K562 (cell line): ENCODE measurements at regions not wholly inside any gene's neighbourhood (a gene's known extent, or its start where the extent isn't known, plus 50 kb on each side); places are given as distances from the start of the nearest gene placed in this dataset.

ENCODE experiments used
- ATAC-seq: fragments of 200-7000 bp; cut with Tn5 transposase; 3 replicates; pipeline ENCODE4 v1.9.1; 2020; ENCODE audit warnings: moderate library complexity
- BruUV-seq: library from RNA; stranded (reverse); fragments of 400-500 nt; replicated peaks from 2 replicates; lab custom pipeline; 2021; lab: Mats Ljungman, UMichigan
- CTCF ChIA-PET: fragments of 300-600 bp; formaldehyde crosslinking; extraction: SDS; loops from one replicate; lab custom pipeline; 2021; ENCODE audit warnings: low intra/inter-chr PET ratio; lab: Yijun Ruan, JAX
- POLR2A ChIA-PET: fragments of 300-600, 350-650 bp; sonication (Branson Sonifier 250); formaldehyde crosslinking; extraction: SDS; loops from one replicate; lab custom pipeline; 2021; ENCODE audit warnings: antibody characterized with exemption, inconsistent platforms; lab: Yijun Ruan, JAX
- DNase-seq, 4 experiments: peaks; one replicate each; pipeline versions ENCODE4 v3.0.0 to v3.0.0-alpha.2; 2011 to 2018; ENCODE audit warnings: low spot score in 3 of 4, mixed read lengths in 3 of 4; ENCODE audit errors: extremely low read depth in 1 of 4
- FAIRE-seq: peaks from 2 replicates; lab custom pipeline; 2011; peaks lifted over from hg19 to GRCh38; lab: Jason Lieb, UNC
- H2AFZ ChIP-seq: 2 replicates; pipeline ENCODE4 v1.6.0; 2011; ENCODE audit warnings: low read depth, low read length, control low read depth, inconsistent platforms
- H3K27ac ChIP-seq: fragments of 200-600 bp; 3 replicates; pipeline ENCODE4 v1.8.0; 2011; ENCODE audit warnings: low read depth, mild to moderate bottlenecking, control low read depth, inconsistent platforms, low read length, moderate library complexity, mixed read lengths; ENCODE audit errors: extremely low read depth
- H3K27me3 ChIP-seq, 2 experiments: fragments of 300-600 bp in 1 of 2; 2 replicates in 1 of 2; 3 replicates in 1 of 2; pipeline versions ENCODE4 v1.6.0 to v1.8.0; 2011; ENCODE audit warnings: inconsistent platforms in 2 of 2, low read length in 2 of 2, mild to moderate bottlenecking in 1 of 2, mixed read lengths in 1 of 2, moderate library complexity in 1 of 2; ENCODE audit not compliant: control insufficient read depth in 2 of 2, insufficient read depth in 2 of 2
- H3K36me3 ChIP-seq: fragments of 300-600 bp; 3 replicates; pipeline ENCODE4 v1.8.0; 2011; ENCODE audit warnings: mild to moderate bottlenecking, low read length, inconsistent platforms; ENCODE audit not compliant: control insufficient read depth, insufficient read depth
- H3K4me1 ChIP-seq, 2 experiments: fragments of 200-600 bp in 1 of 2; replicated peaks in 1 of 2; 2 replicates in 1 of 2; 3 replicates in 1 of 2; pipeline versions ENCODE4 v1.5.1 to v1.8.0; 2011; ENCODE audit warnings: inconsistent platforms in 2 of 2, low read length in 2 of 2, mild to moderate bottlenecking in 1 of 2, mixed read lengths in 1 of 2, moderate library complexity in 1 of 2; ENCODE audit not compliant: control insufficient read depth in 2 of 2, insufficient read depth in 2 of 2
- H3K4me2 ChIP-seq: 2 replicates; pipeline ENCODE4 v1.6.1; 2011; ENCODE audit warnings: low read length, control low read depth, inconsistent platforms, mixed read lengths; ENCODE audit not compliant: insufficient read depth
- H3K4me3 ChIP-seq: fragments of 200-600 bp; sonication (generic), shearing (Covaris generic); 2 replicates; pipeline ENCODE4 v1.5.1; 2016; ENCODE audit warnings: control low read depth, inconsistent platforms
- H3K79me2 ChIP-seq: fragments of 200-600 bp; 3 replicates; pipeline ENCODE4 v1.8.0; 2011; ENCODE audit warnings: low read length, inconsistent platforms; ENCODE audit not compliant: control insufficient read depth, insufficient read depth
- H3K9ac ChIP-seq, 2 experiments: 2 replicates each; pipeline versions ENCODE4 v1.6.0 to v1.6.1; 2011; ENCODE audit warnings: low read depth in 2 of 2, low read length in 2 of 2, control low read depth in 1 of 2, inconsistent platforms in 1 of 2, mild to moderate bottlenecking in 1 of 2, mixed read lengths in 1 of 2; ENCODE audit not compliant: insufficient read depth in 1 of 2
- H3K9me1 ChIP-seq: one replicate; pipeline ENCODE4 v1.6.0; 2011; ENCODE audit warnings: inconsistent platforms, mild to moderate bottlenecking, low read length, moderate library complexity; ENCODE audit not compliant: control insufficient read depth, insufficient read depth
- H3K9me3 ChIP-seq: replicated peaks from 2 replicates; pipeline ENCODE4 v1.5.1; 2011; ENCODE audit warnings: low read depth, low read length, inconsistent platforms; ENCODE audit not compliant: control insufficient read depth, insufficient read depth
- H4K20me1 ChIP-seq: replicated peaks from 2 replicates; pipeline ENCODE4 v1.6.1; 2011; ENCODE audit warnings: low read length, inconsistent platforms, mixed read lengths; ENCODE audit not compliant: control insufficient read depth, insufficient read depth
- CHD4 ChIP-seq: fragments of 200-600 bp; sonication (generic); IDR thresholded peaks from 3 replicates; pipeline ENCODE4 v1.6.1; 2012; ENCODE audit warnings: low read depth, mild to moderate bottlenecking, mixed read lengths, low read length, inconsistent platforms; ENCODE audit not compliant: insufficient read depth, insufficient replicate concordance, poor library complexity, severe bottlenecking
- KDM1A ChIP-seq, 2 experiments: fragments of 450-650 bp; IDR thresholded peaks; 2 replicates each; pipeline ENCODE4 v1.6.1; 2016; ENCODE audit warnings: mild to moderate bottlenecking in 2 of 2
- NFIC ChIP-seq: fragments of 450-650 bp; IDR thresholded peaks from 2 replicates; pipeline ENCODE4 v1.6.1; 2017; ENCODE audit warnings: mild to moderate bottlenecking, inconsistent platforms
- PHB2 ChIP-seq: fragments of 450-650 bp; IDR thresholded peaks from 2 replicates; pipeline ENCODE4 v1.6.1; 2017; ENCODE audit warnings: low read depth
- SRF ChIP-seq, 2 experiments: fragments of 250-450, 450-650 bp in 1 of 2; sonication (Bioruptor Pico) in 1 of 2; sonication (generic) in 1 of 2; formaldehyde crosslinking; IDR thresholded peaks; 2 replicates each; pipeline versions ENCODE4 v1.5.0 to v1.5.1; 2020 to 2022; ENCODE audit warnings: mild to moderate bottlenecking in 1 of 2, missing genetic modification reagents in 1 of 2
- TEAD1 ChIP-seq, 2 experiments: fragments of 450-650 bp in 1 of 2; sonication (generic) in 1 of 2; formaldehyde crosslinking; IDR thresholded peaks; 2 replicates each; pipeline versions ENCODE4 v1.4.0 to v1.8.0; 2020 to 2022; ENCODE audit warnings: mild to moderate bottlenecking in 2 of 2, missing genetic modification reagents in 1 of 2
- THRA ChIP-seq: fragments of 450-650 bp; IDR thresholded peaks from 2 replicates; pipeline ENCODE4 v1.6.1; 2017; ENCODE audit warnings: mild to moderate bottlenecking, moderate library complexity
- WGBS: fragments of 100-300 bp; shearing (Covaris generic); methylation state at CpG from one replicate; pipeline ENCODE4 v1.1.6; 2016; ENCODE audit warnings: low coverage, mixed read lengths; ENCODE audit not compliant: insufficient coverage; ENCODE audit errors: missing lambda C conversion rate; 5-methylcytosine and 5-hydroxymethylcytosine counted together
- in situ Hi-C: fragments of 300-500 bp; cut with MboI; formaldehyde crosslinking; loops from 4 replicates; pipeline ENCODE4 v1.15.0; 2018; ENCODE audit warnings: inconsistent platforms, mixed read lengths
- intact Hi-C: fragments of 100-400 bp; cut with micrococcal nuclease; formaldehyde crosslinking; loops from 2 replicates; pipeline ENCODE4 v1.14.2; 2022

- H3K4me3 ChIP-seq = no peak overlapping the region
- intact Hi-C loops = no loop called here
- H3K27me3 ChIP-seq = peaks cover 9 to 61% of the 10 kb centered on the region in 2 experiments
- no peaks in the 10 kb centered on the region; the same call in 1 of the 2 replicates for H3K9me3 ChIP-seq
- ATAC-seq (no peak), DNase-seq (no peak), FAIRE-seq (no peak)
- H3K27ac ChIP-seq = no peak overlapping the region
- no peak overlapping the region for H3K4me2 ChIP-seq
- CTCF ChIA-PET = no interaction called here
- no peaks in the 10 kb centered on the region; the same call in 1 of the 2 replicates for H4K20me1 ChIP-seq
- BruUV-seq = no TSS peak
- H3K4me1 ChIP-seq = no peaks in the 10 kb centered on the region; a peak in 1 of 5 replicates
- H3K36me3 ChIP-seq = no peaks in the 10 kb centered on the region
- POLR2A ChIA-PET = no interaction called here
- H3K9ac ChIP-seq = no peak overlapping the region
- in situ Hi-C loops = no loop called here
- H3K9me1 ChIP-seq = no peaks in the 10 kb centered on the region
- no peak overlapping the region for H2AFZ ChIP-seq
- H3K79me2 ChIP-seq = no peaks in the 10 kb centered on the region
- 12% methylated on average over 17 of the region's 20 CpGs for WGBS
- TF ChIP-seq KDM1A (IDR thresholded peaks at IDR 0.05) (no peak), CHD4 (no peak), THRA (no peak), NFIC (peak; percentile 50; the same call in 1 of the 2 replicates), SRF (CRISPR knock-in tag; IDR thresholded peaks at IDR 0.05) (no peak), PHB2 (no peak), TEAD1 (CRISPR knock-in tag; IDR thresholded peaks at IDR 0.05) (no peak)
Measured at GRCh38 chr22:27576815-27577573, 224.6 kb downstream of the MN1 start.
